H1 (cell line): ENCODE measurements at regions not wholly inside any gene's neighbourhood (a gene's known extent, or its start where the extent isn't known, plus 50 kb on each side); places are given as distances from the start of the nearest gene placed in this dataset.
A peak's percentile ranks its signal among the peaks of the same experiment; 100 is the strongest.

Source experiments
- CTCF ChIA-PET: fragments of 300-600 bp; sonication (Branson Sonifier 250); formaldehyde crosslinking; loops from one replicate; lab custom pipeline; 2021; ENCODE audit not compliant: partially characterized antibody; lab: Charles Lee
- POLR2A ChIA-PET: fragments of 300-600 bp; sonication (Branson Sonifier 250); formaldehyde crosslinking; loops from one replicate; lab custom pipeline; 2021; ENCODE audit warnings: inconsistent platforms; ENCODE audit not compliant: partially characterized antibody; lab: Charles Lee
- DNase-seq, 2 experiments: peaks; one replicate each; pipeline versions ENCODE4 v3.0.0 to v3.0.0-alpha.2; 2010 to 2022; ENCODE audit warnings: low spot score in 2 of 2, low read depth in 1 of 2, mixed read lengths in 1 of 2
- FAIRE-seq: peaks from 2 replicates; lab custom pipeline; 2011; peaks lifted over from hg19 to GRCh38; lab: Jason Lieb, UNC
- H2AFZ ChIP-seq: 2 replicates; pipeline ENCODE4 v1.8.1; 2012; ENCODE audit warnings: low read length, inconsistent platforms
- H2AK5ac ChIP-seq: 2 replicates; pipeline ENCODE4 v1.6.1; 2013; ENCODE audit warnings: low read depth, low read length
- H2BK120ac ChIP-seq: replicated peaks from 2 replicates; pipeline ENCODE3; 2013; ENCODE audit warnings: low read depth, low read length, inconsistent platforms
- H2BK12ac ChIP-seq: 2 replicates; pipeline ENCODE4 v1.6.1; 2013; ENCODE audit warnings: low read depth, low read length
- H2BK15ac ChIP-seq: 2 replicates; pipeline ENCODE4 v1.6.1; 2013; ENCODE audit warnings: low read length
- H2BK20ac ChIP-seq: 2 replicates; pipeline ENCODE4 v1.6.1; 2013; ENCODE audit warnings: low read length
- H2BK5ac ChIP-seq: 2 replicates; pipeline ENCODE4 v1.6.1; 2013; ENCODE audit warnings: low read depth, low read length
- H3K14ac ChIP-seq: 2 replicates; pipeline ENCODE4 v1.6.1; 2013; ENCODE audit warnings: inconsistent platforms; ENCODE audit not compliant: insufficient read length
- H3K18ac ChIP-seq: 2 replicates; pipeline ENCODE4 v1.6.1; 2013; ENCODE audit warnings: low read length; ENCODE audit errors: extremely low read depth
- H3K23ac ChIP-seq: 2 replicates; pipeline ENCODE4 v1.6.1; 2013; ENCODE audit warnings: inconsistent platforms; ENCODE audit not compliant: insufficient read length
- H3K23me2 ChIP-seq: 2 replicates; pipeline ENCODE4 v1.6.1; 2013; ENCODE audit warnings: low read depth, low read length
- H3K27ac ChIP-seq: 2 replicates; pipeline ENCODE4 v1.6.1; 2011; ENCODE audit warnings: low read depth, low read length, inconsistent platforms
- H3K27me3 ChIP-seq, 4 experiments: replicated peaks in 1 of 4; 1 replicate in 1 of 4; 2 replicates in 3 of 4; pipeline versions ENCODE4 v1.6.1 to v1.8.1; 2011 to 2013; ENCODE audit warnings: low read length in 3 of 4, mild to moderate bottlenecking in 3 of 4, inconsistent platforms in 2 of 4, mixed read lengths in 2 of 4, moderate library complexity in 1 of 4; ENCODE audit not compliant: control insufficient read depth in 3 of 4, insufficient read depth in 3 of 4; ENCODE audit errors: extremely low read depth in 1 of 4
- H3K36me3 ChIP-seq, 4 experiments: 2 replicates each; pipeline versions ENCODE4 v1.6.1 to v1.8.1; 2011 to 2013; ENCODE audit warnings: mild to moderate bottlenecking in 4 of 4, low read length in 3 of 4, moderate library complexity in 2 of 4, control low read depth in 1 of 4, inconsistent platforms in 1 of 4; ENCODE audit not compliant: insufficient read depth in 4 of 4, control insufficient read depth in 2 of 4
- H3K4ac ChIP-seq: replicated peaks from 2 replicates; pipeline ENCODE3; 2013; ENCODE audit warnings: low read length, low read depth, mixed read lengths, inconsistent platforms; ENCODE audit not compliant: insufficient read length
- H3K4me1 ChIP-seq, 4 experiments: replicated peaks in 1 of 4; 1 replicate in 1 of 4; 2 replicates in 3 of 4; pipeline versions ENCODE4 v1.6.1 to v1.8.1; 2011 to 2013; ENCODE audit warnings: low read length in 3 of 4, inconsistent platforms in 2 of 4, mixed read lengths in 1 of 4; ENCODE audit not compliant: insufficient read depth in 4 of 4, control insufficient read depth in 3 of 4
- H3K4me2 ChIP-seq, 2 experiments: 2 replicates each; pipeline versions ENCODE4 v1.6.1 to v1.8.1; 2011 to 2013; ENCODE audit warnings: low read depth in 2 of 2, low read length in 2 of 2, control low read depth in 1 of 2, inconsistent platforms in 1 of 2, mild to moderate bottlenecking in 1 of 2; ENCODE audit not compliant: insufficient read depth in 1 of 2
- H3K4me3 ChIP-seq, 4 experiments: fragments of 200-600, 300-600 bp in 1 of 4; sonication (generic), shearing (Covaris generic), sonication (Bioruptor Twin) in 1 of 4; 2 replicates each; pipeline versions ENCODE4 v1.5.1 to v1.8.1; 2011 to 2016; ENCODE audit warnings: low read length in 4 of 4, low read depth in 3 of 4, control low read depth in 2 of 4, inconsistent platforms in 2 of 4, mild to moderate bottlenecking in 2 of 4, mixed read lengths in 1 of 4, moderate library complexity in 1 of 4; ENCODE audit not compliant: insufficient read depth in 2 of 4; ENCODE audit errors: extremely low read depth in 1 of 4
- H3K56ac ChIP-seq: replicated peaks from 2 replicates; pipeline ENCODE3; 2013; ENCODE audit warnings: low read depth, mild to moderate bottlenecking, mixed read lengths, low read length, inconsistent platforms; ENCODE audit not compliant: insufficient read length
- H3K79me1 ChIP-seq: 2 replicates; pipeline ENCODE4 v1.6.1; 2013; ENCODE audit warnings: low read depth, low read length, control low read depth
- H3K79me2 ChIP-seq, 2 experiments: 2 replicates each; pipeline versions ENCODE4 v1.6.1 to v1.8.1; 2012 to 2013; ENCODE audit warnings: low read length in 2 of 2, mild to moderate bottlenecking in 2 of 2, inconsistent platforms in 1 of 2; ENCODE audit not compliant: insufficient read depth in 2 of 2, control insufficient read depth in 1 of 2
- H3K9ac ChIP-seq, 4 experiments: replicated peaks in 1 of 4; 1 replicate in 1 of 4; 2 replicates in 3 of 4; pipeline versions ENCODE4 v1.6.1 to v1.8.1; 2011 to 2013; ENCODE audit warnings: low read depth in 3 of 4, low read length in 3 of 4, control low read depth in 2 of 4, mild to moderate bottlenecking in 2 of 4, moderate library complexity in 2 of 4, inconsistent platforms in 1 of 4; ENCODE audit errors: extremely low read depth in 1 of 4
- H3K9me3 ChIP-seq, 2 experiments: 2 replicates each; pipeline versions ENCODE4 v1.6.1 to v1.8.1; 2012 to 2013; ENCODE audit warnings: mild to moderate bottlenecking in 2 of 2, moderate library complexity in 2 of 2, control low read depth in 1 of 2, inconsistent platforms in 1 of 2, low read depth in 1 of 2, low read length in 1 of 2, mixed read lengths in 1 of 2; ENCODE audit not compliant: insufficient read depth in 2 of 2
- H4K20me1 ChIP-seq, 2 experiments: replicated peaks in 1 of 2; 2 replicates each; pipeline versions ENCODE3 to v1.8.1; 2011 to 2013; ENCODE audit warnings: inconsistent platforms in 2 of 2, low read length in 2 of 2, mild to moderate bottlenecking in 1 of 2; ENCODE audit not compliant: insufficient read depth in 2 of 2, control insufficient read depth in 1 of 2
- H4K5ac ChIP-seq: 2 replicates; pipeline ENCODE4 v1.6.1; 2013; ENCODE audit warnings: low read length, low read depth, mixed read lengths, inconsistent platforms; ENCODE audit not compliant: insufficient read length
- H4K8ac ChIP-seq: 2 replicates; pipeline ENCODE4 v1.8.0; 2013; ENCODE audit warnings: mild to moderate bottlenecking, moderate library complexity, low read length, inconsistent platforms; ENCODE audit not compliant: insufficient read depth; ENCODE audit errors: extremely low read depth
- H4K91ac ChIP-seq: replicated peaks from 2 replicates; pipeline ENCODE3; 2013; ENCODE audit warnings: low read length, mixed read lengths, inconsistent platforms; ENCODE audit not compliant: insufficient read length
- POU5F1 ChIP-seq: IDR thresholded peaks from 2 replicates; pipeline ENCODE4 v1.6.1; 2011; ENCODE audit warnings: low read depth, mild to moderate bottlenecking, low read length, moderate library complexity
- WGBS, 2 experiments: shearing (Covaris generic) in 1 of 2; methylation state at CpG; one replicate each; pipeline versions ENCODE4 v1.1.6 to v1.1.7; 2013 to 2015; ENCODE audit warnings: low lambda C conversion rate in 2 of 2, mixed read lengths in 2 of 2, inconsistent platforms in 1 of 2, low coverage in 1 of 2, missing lambda C conversion rate in 1 of 2; ENCODE audit not compliant: insufficient replicate concordance in 2 of 2, insufficient coverage in 1 of 2, insufficient read length in 1 of 2; ENCODE audit errors: extremely low coverage in 1 of 2, missing lambda C conversion rate in 1 of 2; 5-methylcytosine and 5-hydroxymethylcytosine counted together

DNA sequence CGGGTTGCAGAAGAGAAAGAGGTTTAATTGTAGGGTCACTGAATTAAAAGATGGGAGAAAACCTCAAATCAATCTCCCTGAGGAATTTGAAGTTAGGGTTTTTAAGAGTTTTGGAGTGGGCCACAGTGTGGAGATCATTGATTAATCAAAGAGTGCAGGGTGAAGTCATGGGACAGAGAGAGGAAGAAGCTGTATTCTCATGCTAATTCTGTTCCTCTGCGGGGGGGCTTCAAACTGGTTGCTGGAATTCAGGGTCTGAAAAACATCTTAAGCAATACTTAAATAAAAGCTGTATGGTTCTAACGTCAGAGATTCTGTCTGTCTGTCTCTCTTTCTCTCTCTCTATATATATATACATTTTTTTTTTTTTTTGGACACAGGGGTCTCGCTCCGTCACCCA is 169.8 kb upstream of the SPATS2L start:
- H2BK5ac ChIP-seq = peak overlapping the region; percentile 90; the same call in 1 of the 2 replicates
- peak overlapping the region; percentile 82 for H4K5ac ChIP-seq
- peak overlapping the region; percentile 99 for H2BK120ac ChIP-seq
- DNase-seq = peak in 1 of 2 experiments; percentile 70
- H3K9me3 ChIP-seq = peaks cover 15 to 16% of the 10 kb centered on the region in 2 experiments
- H2BK15ac ChIP-seq = no peak overlapping the region
- 0 out of 2 replicates have a peak overlapping the region, but pooled peaks have one; percentile 40 for H3K27ac ChIP-seq
- POLR2A ChIA-PET = interaction anchor here (0.5 to 1.0 kb wide), 3 partner anchors 9 to 1007 kb away, joined by 3 read pairs; no protein-coding TSS in a partner anchor
- H3K4ac ChIP-seq = peak overlapping the region; percentile 27
- peak overlapping the region; percentile 91 for H2BK20ac ChIP-seq
- no peak overlapping the region for H4K8ac ChIP-seq
- 60% methylated on average over 5 of the region's 5 CpGs; no CpG with 5 or more reads in 1 of the 2 experiments for WGBS, 2 experiments
- no peak overlapping the region for H3K9ac ChIP-seq
- CTCF ChIA-PET = interaction anchor here (1.4 to 3.0 kb wide), 2 partner anchors 82 to 269 kb away, joined by 4 to 10 read pairs; no protein-coding TSS in a partner anchor
- H2AK5ac ChIP-seq = no peak overlapping the region; the same call in 1 of the 2 replicates
- H3K4me2 ChIP-seq = 0 out of 4 replicates have a peak overlapping the region, but pooled peaks of 1 of the 2 experiments have one; percentile 1
- no peak overlapping the region for H4K91ac ChIP-seq
- peaks cover 0 to 7% (median 4%) of the 10 kb centered on the region in 4 experiments; a peak in 4 of 7 replicates for H3K4me1 ChIP-seq
- H3K79me2 ChIP-seq = no peaks in the 10 kb centered on the region
- peak overlapping the region; percentile 67; the same call in 1 of the 2 replicates for H3K18ac ChIP-seq
- peaks cover 0 to 9% (median 2%) of the 10 kb centered on the region in 4 experiments; a peak in 3 of 8 replicates for H3K36me3 ChIP-seq
- no peaks in the 10 kb centered on the region for H3K79me1 ChIP-seq
- peak overlapping the region; percentile 99; the same call in 1 of the 2 replicates for H2BK12ac ChIP-seq
- H3K23ac ChIP-seq = no peak overlapping the region
- no peaks in the 10 kb centered on the region for H4K20me1 ChIP-seq
- no peak overlapping the region for H3K14ac ChIP-seq
- H3K27me3 ChIP-seq = no peaks in the 10 kb centered on the region
- H3K56ac ChIP-seq = no peak overlapping the region
- H3K4me3 ChIP-seq = peak overlapping the region in 1 of 4 experiments; percentile 14; a peak in 1 of 8 replicates
- FAIRE-seq = peak; percentile 71
- H3K23me2 ChIP-seq = no peaks in the 10 kb centered on the region
- H2AFZ ChIP-seq = no peak overlapping the region
- peak; percentile 67; the same call in 1 of the 2 replicates for TF ChIP-seq POU5F1
